Activated CD8-positive, alpha-beta memory T cell treated with anti-CD3 and anti-CD28 coated beads for 1 hour (primary cell): ENCODE measurements at regions not wholly inside any gene's neighbourhood (a gene's known extent, or its start where the extent isn't known, plus 50 kb on each side); places are given as distances from the start of the nearest gene placed in this dataset.

Experiments used
- DNase-seq, 2 donors: peaks; one replicate each; pipeline ENCODE4 v3.0.0-alpha.2; 2020; ENCODE audit warnings: low read depth in 1 of 2; ENCODE audit errors: extremely low read depth in 1 of 2

GRCh38 chr2:42942214-42942989 lies 150.0 kb upstream of the HAAO start:
- DNase-seq = no peak

GRCh38 chr2:42941633-42942176 lies 149.3 kb upstream of the HAAO start:
- no peak for DNase-seq

GRCh38 chr2:42939411-42940206 lies 147.2 kb upstream of the HAAO start:
- DNase-seq = no peak

GRCh38 chr2:42938671-42939370 lies 146.4 kb upstream of the HAAO start:
- DNase-seq = no peak

- DNase-seq = no peak
These were observed 144.9 kb upstream of the HAAO start for GRCh38 chr2:42937171-42937875.

GRCh38 chr2:42935692-42936671 lies 143.6 kb upstream of the HAAO start:
- DNase-seq = no peak

GRCh38 chr2:42934580-42935186 lies 142.3 kb upstream of the HAAO start:
- no peak for DNase-seq

- no peak for DNase-seq
These were observed 141.5 kb upstream of the HAAO start for GRCh38 chr2:42933824-42934254.

GRCh38 chr2:42932271-42933151 lies 140.1 kb upstream of the HAAO start:
- DNase-seq = no peak

GRCh38 chr2:42931818-42932195 lies 139.4 kb upstream of the HAAO start:
- DNase-seq = no peak

- DNase-seq = no peak
These were observed 138.9 kb upstream of the HAAO start for GRCh38 chr2:42931146-42931817.

GRCh38 chr2:42930025-42930581 lies 137.7 kb upstream of the HAAO start:
- no peak for DNase-seq

GRCh38 chr2:42929546-42930024 lies 137.2 kb upstream of the HAAO start:
- DNase-seq = no peak

- no peak for DNase-seq
These were observed 136.5 kb upstream of the HAAO start for GRCh38 chr2:42928692-42929545.

- DNase-seq = no peak
These were observed 135.8 kb upstream of the HAAO start for GRCh38 chr2:42928161-42928691.
